DMS53 treated with DMSO at 0.1 percent for 48 hours (cell line): ENCODE measurements at regions not wholly inside any gene's neighbourhood (a gene's known extent, or its start where the extent isn't known, plus 50 kb on each side); places are given as distances from the start of the nearest gene placed in this dataset.
"Not testable (repeated sequence)": the region's sequence is repeated elsewhere in the genome, so short reads cannot be mapped to it uniquely, and the experiment has no call there.

Source experiments
- DNase-seq: peaks from one replicate; lab custom pipeline; 2025; ENCODE audit not compliant: unreplicated experiment; lab: John Stamatoyannopoulos, UW

DNA sequence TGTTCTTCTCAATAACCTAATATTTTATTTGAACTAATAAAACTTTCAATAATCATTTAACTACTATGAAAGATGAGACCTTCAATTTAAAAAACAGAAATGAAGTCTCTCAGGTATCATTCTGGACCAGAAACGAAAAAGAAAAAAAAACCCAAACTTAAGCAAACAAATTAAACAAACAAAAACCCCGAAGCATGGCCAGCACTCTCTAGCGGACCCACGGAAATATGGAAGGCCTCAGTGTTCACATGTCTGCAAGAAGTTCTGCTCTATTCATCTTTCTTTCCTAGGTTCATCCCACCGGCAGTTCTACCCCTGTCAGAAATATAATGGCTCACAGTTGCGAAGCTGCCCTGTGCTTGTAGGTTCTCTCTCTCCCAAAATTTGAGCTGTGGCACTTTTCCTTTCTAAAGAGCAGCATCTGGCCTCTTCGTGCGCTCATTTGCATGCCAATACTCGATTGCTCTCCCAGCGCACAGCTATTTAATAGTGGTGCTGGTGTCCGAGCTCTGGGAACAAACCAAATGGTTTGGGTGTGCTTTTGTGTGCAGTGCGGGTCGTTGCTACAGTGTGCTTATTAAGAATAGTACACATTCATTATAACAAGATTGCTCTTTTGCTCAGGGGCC, 129.0 kb upstream of the ZEB2 start:
- no peak for DNase-seq

DNA sequence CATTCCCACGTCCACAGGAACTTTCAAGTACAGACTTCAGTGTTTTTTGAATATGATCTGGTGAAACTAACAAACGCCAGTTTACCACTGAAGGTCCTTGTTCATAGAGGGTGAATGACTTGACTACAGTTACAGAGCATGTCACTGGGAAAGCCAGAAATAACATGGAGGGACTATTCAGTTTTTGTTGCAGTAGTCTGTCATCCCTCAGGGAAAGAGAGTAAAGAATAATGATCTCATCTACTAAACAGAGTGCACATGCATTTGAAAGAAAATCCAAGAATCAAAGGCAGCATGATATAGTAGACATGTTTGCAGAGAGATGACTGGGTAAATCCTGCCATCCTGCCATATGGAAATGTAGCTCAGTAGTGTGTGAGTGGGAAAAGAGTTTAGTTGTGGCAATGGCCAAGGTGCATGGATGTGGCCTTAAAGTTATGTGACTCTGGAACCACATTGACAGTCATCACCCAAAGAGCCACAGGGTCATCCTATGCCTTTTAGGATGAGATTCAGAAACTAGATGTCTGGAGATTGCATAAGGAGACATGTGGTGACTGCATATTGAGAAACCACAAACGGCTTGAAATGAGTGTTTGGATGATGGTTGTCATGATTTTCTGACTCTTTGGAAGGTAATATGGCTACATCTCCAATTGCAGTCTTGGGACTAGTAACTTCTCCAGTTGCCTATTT, 125.3 kb upstream of the ZEB2 start:
- no peak for DNase-seq

DNA sequence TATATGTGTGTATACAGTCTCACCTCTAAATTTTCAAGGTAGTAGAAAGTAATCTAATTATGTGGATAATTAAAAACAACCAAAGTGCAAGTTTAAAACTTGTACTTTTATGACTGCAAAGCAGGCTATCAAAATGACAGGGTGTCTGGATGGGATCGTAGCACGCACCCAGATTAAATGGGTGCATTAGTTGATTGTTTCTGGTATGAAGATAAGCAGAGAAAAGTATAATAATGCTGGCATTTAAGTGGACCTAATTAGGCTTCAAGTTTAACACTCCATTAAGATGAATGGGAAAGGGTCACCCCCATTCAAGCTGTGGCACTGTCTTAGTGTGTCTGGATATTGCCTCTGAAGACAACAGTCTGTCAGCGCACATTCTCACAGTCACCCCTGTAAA, 124.6 kb upstream of the ZEB2 start:
- DNase-seq: no peak

DNA sequence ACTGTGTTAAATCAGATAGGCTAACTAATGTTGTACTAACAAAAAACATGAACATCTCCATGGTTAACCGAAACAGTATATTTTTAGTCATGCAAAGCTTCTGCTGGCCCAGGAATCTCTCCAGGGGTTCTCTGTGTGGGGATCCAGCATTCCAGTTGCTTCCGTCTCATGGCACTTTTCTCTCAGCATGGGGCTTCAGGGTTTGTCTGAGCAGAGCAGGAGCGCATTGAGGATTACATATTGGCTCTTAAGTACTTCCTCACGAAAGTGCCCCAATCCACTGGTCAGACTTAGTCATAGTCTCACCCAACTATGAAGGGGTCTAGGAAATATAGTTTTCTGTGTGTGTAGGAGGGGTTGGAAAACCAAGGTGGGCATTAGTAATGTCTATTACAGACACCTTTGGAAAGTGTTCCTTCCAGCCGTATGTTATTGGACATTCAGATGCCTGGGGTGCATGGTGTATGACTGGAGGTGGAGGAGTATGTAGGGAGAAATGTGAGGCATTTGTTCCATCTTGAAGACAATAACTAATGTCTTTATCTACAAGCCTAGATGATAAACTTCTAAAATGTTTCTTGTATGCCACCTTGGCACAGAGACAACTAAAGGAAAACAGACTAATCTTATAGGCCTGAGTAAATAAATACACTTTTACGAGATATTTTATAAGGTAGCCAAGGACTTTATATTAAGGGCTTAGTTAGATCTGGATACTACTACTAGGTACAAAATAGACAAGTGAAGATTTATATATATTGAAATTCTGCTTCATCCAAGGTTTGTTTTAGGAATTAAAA, 123.8 kb upstream of the ZEB2 start:
- no peak for DNase-seq

DNA sequence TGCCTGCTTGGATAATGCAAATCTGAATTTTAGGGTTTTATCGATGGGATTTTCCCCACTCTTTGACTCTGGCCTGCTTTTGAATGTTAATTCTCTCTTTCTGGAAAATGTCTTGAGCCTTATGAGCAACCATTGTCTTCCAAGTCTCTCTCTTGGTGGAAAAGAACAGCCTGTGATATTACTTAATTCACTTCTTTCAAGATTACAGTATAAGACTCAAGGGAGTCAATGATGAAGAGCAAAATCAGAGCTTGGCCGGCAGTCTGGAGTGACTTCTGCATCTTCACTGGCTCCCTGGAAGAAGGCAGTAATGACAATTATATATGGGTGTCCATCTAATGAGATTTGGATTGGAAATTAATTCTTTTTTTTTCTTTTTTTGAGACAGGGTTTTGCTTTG, 122.9 kb upstream of the ZEB2 start:
- no peak for DNase-seq

DNA sequence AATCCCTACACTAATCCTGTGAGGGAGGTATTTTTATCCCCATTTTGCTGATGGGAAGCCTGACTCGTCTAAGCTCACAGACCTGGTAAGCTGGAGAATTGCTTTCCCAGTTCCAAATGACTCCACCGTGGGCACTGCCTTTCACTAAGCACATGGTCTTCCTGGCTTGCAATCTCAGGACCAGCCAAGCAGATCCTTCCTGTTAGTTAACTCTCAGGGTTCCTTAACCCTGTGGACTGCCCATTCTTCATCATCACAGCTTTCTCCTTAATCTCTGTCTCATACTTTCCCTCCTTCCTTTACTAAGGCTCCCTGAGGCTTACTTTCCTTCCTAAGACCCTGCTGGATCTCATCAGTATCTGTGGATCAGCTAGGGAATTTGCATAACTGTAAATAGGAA, 122.2 kb upstream of the ZEB2 start:
- no peak for DNase-seq

DNA sequence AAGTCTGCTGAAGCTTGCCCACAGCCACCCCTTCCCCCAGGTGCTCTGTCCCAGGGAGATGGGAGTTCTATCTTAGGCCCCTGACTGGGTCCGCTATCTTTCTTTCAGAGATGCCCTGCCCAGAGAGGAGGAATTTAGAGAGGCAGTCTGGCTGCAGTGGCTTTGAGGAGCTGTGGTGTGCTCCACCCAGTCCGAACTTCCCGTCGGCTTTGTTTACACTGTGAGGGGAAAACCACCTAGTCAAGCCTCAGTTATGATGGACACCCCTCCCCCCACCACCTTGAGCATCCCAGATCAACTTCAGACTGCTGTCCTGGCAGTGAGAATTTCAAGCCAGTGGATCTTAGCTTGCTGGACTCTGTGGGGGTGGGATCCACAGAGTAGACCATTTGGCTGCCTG, 118.3 kb upstream of the ZEB2 start:
- DNase-seq: not testable (repeated sequence)

DNA sequence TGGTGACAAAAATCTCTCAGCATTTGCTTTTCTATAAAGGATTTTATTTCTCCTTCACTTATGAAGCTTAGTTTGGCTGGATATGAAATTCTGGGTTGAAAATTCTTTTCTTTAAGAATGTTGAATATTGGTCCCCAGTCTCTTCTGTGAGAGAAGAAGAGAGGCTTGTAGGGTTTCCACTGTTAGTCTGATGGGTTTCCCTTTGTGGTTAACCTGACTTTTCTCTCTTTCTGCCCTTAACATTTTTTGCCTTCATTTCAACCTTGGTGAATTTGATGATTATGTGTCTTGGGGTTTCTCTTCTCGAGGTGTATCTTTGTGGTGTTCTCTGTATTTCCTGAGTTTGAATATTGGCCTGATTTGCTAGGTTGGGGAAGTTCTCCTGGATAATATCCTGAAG, 116.9 kb upstream of the ZEB2 start:
- not testable (repeated sequence) for DNase-seq

DNA sequence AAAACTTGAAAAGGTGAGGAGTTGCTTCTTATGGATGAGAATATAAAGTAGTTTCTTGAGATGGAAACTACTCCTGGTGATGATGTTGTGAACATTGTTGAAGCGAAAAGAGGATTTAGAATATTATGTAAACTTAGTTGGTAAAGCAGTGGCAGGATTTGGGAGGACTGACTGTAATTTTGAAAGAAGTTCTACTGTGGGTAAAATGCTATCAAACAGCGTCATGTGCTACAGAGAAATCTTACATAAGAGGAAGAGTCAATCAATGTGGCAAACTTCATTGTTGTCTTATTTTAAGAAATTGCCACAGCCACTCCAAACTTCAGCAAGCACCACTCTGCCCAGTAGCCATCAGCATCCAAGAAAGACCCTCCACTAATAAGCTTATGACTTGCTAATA, 112.9 kb upstream of the ZEB2 start:
- DNase-seq: no peak

DNA sequence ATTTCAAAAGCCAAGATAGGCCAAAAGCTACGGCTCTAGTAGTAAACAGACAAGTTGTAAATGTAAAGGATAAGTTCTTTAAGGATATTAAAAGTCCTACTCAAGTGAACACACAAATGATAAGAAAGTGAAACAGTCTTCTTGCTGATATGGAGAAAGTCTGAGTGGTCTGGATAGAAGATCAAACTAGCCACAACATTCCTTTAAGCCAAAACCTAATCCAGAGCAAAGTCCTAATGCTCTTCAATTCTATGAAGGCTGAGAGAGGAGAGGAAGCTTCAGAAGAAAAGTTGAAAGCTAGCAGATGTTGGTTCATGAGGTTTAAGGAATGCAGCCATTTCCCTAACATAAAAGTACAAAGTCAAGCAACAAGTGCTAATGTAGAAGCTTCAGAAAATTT, 111.7 kb upstream of the ZEB2 start:
- DNase-seq: no peak

DNA sequence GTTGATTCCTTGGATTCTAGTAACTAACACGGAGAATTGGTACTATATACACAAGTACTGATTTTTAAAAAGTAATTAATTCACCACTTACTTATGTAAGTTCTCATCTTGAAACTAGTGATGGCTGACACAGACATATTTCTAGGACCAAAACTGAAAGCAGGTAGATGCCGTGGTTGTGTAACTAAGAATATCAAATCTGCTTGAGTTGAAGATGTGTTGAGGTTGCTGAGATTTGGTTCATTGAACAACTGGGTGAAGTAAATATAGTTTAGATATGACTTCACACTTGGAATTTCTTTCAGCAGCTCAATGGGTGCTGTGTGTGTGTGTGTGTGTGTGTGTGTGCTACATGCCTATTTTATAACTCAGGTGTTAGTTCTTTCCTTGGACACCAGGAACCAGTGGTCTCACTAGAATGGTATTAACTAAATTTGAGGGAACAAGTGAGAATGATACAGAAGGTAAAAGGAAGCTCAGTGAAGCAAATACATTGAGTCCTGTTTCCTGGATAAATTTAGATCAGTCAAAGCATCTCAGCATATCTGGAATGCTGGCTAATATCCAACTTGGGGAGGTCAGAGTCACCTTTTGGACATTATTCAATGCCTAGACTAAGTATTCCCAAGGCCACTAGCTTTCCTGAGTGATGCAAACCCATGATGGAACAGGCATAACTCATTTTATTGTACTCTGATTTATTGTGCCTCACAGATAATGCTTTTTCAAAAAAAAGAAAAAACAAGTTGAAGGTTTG, 110.7 kb upstream of the ZEB2 start:
- DNase-seq: no peak

DNA sequence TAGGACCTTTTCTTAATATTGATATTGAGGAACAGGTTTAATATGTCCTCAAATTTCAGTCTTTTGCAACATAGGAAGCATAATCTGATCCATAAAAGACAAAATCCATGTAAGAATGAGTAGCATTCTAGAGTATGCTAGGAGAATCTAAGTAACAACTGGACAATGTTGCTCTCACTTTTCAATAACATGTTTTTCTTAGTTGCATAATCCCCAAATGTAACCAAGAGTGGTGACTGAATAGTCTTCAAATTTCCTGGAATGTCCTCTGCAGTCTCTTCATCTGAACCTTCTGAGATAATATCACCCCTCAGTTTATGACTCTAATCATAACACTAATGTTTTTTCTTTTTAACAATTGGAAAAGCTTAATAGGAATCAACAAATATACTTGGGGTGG, 110.0 kb upstream of the ZEB2 start:
- DNase-seq: no peak

DNA sequence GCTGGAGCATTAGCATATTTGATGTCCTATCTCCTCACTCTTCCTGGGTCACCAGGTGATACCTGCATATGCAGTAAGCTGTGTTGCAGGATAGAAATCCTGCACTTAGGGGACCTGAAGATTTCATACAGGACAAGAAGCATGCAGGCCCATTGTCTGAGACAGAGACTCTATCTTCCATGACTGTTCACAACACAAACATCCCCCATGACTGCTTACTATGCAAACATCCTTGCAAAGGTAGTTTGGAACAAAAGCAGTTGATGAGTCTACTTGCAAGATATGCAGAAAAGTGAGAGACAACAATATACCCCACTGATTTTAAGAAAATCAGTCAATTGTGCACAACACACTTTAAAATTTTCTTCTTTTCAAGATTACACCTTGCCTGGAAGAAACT, 108.6 kb upstream of the ZEB2 start:
- DNase-seq: no peak

DNA sequence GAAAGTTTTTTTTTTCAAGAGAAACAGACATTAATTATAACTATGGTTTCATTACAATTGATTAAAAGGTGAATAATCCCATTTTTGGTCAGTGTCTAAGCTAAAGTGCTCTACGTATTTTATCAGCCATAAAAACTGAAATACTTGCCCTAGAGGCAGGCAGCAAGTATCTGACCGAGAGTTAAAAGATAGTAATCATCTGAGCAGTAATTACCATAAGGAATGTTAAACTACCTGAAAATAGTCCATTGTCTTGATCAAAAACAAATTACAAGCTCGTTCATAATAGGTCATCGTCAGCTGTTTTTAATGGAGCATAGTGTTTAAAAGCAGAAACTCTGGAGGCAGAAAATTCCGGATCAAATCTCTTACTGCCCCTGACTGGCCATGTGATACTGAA, 105.7 kb upstream of the ZEB2 start:
- no peak for DNase-seq

DNA sequence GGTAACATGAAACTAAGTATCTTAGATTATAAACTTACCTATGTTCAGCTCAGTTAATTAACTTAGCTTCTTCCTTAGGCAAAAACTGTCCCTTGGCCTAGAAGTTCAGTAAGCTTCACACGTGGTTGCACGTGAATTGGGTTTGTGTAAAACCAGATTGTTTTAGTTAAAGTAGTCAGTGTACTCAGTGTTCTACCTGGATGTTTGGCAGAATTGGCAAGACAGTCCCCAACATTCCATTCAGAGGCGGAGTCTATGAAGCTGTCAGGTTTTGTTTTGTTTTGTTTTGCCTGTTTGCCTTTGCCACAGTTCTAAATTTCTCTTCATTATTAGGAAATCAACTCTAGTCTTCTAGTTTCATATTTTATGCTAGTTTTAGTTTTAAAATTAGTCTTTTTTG, 105.3 kb upstream of the ZEB2 start:
- no peak for DNase-seq

DNA sequence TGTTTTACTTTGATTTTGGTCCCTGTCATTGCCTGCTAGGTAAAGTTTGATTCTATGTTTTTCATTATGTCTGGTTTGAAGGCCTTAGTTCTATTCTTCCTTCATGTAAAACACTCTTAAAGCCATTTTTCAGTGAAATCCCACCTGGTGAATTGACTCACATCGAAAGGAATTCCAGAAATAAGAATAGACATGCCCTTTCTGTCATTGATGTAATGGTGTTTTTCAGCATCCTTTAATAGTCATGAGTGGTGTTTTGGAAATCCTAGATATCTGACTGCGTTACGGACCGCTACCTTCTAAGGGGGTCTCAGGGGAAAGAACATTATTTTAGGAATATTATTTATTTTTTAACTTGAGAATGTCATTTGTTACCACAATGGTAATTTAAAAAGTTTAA, 104.5 kb upstream of the ZEB2 start:
- no peak for DNase-seq

DNA sequence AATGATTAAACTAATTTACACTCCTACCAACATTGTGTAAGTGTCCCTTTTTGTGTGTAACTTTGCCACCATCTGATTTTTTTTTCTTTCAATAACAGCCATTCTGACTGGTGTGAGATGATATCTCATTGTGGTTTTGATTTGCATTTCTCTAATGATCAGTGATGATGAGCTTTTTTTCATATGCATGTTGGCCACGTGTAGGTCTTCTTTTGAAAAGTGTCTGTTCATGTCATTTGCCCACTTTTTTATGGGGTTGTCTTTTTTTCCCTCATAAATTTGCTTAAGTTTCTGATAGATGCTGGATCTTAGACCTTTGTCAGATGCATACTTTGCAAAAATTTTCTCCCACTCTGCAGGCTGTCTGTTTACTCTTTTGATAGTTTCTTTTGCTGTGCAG, 102.5 kb upstream of the ZEB2 start:
- not testable (repeated sequence) for DNase-seq

DNA sequence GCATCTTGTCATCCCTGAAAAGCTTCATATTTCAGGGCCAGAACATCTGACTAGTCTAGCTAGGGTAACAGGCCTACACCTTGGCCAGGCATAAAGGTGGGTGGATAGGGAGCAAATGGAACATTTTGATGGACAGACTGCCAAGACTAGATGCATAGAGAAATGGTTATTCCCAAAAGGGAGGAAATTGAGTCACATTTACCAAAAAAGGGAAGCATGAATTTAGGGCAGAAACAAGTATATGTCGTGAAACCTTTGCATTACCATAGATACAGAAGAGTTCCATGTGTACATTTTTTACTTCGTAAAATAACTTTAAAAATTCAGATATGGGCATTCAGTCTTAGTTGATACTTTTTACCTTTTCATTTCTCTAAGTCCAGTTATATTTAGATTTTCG, 101.3 kb upstream of the ZEB2 start:
- no peak for DNase-seq

DNA sequence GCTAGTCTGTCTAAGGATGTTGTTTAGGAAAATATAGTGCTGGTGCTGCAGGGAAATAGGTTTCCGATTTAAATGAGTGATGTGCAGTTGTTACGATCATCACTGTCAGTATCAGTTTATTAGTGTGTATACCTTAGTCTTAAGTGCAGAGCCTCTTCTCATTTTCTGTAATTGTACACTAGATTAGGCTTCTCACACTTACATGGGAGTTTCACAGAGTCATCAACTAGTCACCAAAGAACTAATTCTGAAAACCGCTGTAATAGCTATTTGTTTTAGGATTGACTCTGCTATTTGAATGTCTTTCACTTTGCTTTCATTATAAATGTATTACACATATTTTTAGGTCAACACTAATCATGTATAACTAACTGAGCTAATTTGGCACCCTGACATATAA, 99.8 kb upstream of the ZEB2 start:
- no peak for DNase-seq

DNA sequence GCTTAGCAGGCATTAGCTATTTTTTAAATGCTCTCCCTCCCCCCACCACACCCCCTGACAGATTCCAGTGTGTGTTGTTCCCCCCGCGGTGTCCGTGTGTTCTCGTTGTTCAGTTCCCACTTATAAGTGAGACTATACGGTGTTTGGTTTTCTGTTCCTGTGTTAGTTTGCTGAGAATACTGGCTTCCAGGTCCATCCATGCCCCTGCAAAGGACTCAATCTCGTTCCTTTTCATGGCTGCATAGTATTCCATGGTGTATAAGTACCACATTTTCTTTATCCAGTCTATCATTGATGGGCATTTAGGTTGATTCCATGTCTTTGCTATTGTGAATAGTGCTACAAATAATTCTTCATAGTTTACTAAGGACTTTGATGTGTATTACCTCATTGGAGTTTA, 97.3 kb upstream of the ZEB2 start:
- not testable (repeated sequence) for DNase-seq

DNA sequence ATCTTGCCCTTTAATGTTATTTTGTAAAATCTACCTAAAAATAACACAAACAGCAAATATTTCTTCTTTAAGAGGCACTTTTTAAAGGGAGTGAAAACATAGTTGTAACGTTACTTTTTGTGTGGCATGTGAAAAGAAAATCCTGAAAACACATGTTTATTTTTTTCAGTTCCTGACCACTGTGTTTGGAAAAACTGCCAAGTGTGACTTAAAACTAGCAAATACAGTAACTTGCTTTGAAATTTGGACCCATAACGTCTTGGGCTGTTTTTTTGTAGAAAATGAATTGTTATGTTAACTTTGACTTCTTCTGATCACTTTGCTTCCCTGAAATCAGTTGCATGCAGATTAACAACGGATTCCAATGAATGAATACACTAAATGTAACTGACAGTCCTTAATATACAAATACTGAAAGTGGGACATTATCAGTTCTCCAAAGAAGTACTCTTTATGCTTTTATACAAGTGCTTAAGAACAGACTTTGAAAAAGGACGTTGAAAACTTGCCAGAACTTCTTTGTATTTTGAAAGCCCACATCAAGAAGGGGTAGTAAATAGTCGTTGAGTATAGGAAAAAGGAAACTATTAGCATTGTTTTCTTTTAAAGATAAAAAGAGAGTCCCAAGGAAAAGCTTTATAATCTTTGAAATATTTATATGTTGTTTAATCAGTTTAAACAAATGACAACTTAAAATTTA, 96.1 kb upstream of the ZEB2 start:
- DNase-seq: no peak
